Astrocyte of the spinal cord (primary cell): ENCODE measurements at regions not wholly inside any gene's neighbourhood (a gene's known extent, or its start where the extent isn't known, plus 50 kb on each side); places are given as distances from the start of the nearest gene placed in this dataset.

Experiments used
- DNase-seq: peaks from one replicate; pipeline ENCODE4 v3.0.0; 2011; ENCODE audit warnings: low read depth, low spot score
- H3K4me3 ChIP-seq: 2 replicates; pipeline ENCODE4 v1.5.1; 2011; ENCODE audit warnings: low read depth, mild to moderate bottlenecking, low read length, moderate library complexity
- CTCF ChIP-seq: IDR thresholded peaks from 2 replicates; pipeline ENCODE4 v1.5.1; 2012; ENCODE audit warnings: low read depth, mild to moderate bottlenecking, low read length, inconsistent platforms
- in situ Hi-C: cut with HindIII; loops from 2 replicates; pipeline ENCODE4 v1.10.0; 2017; ENCODE audit warnings: low sequenced_read_pairs

GRCh38 chr9:7668541-7668940, 131.0 kb downstream of the DMAC1 start:
- H3K4me3 ChIP-seq, result no peak overlapping the region
- no peak for DNase-seq
- in situ Hi-C loops, result no loop called here
- no peak for TF ChIP-seq CTCF

GRCh38 chr9:7665874-7666273, 133.7 kb downstream of the DMAC1 start:
- no peak overlapping the region for H3K4me3 ChIP-seq
- no peak for DNase-seq
- in situ Hi-C loops, result no loop called here
- TF ChIP-seq CTCF, result no peak

GRCh38 chr9:7659766-7660165, 139.8 kb downstream of the DMAC1 start:
- no peak for DNase-seq
- in situ Hi-C loops, result no loop called here
- no peak overlapping the region for H3K4me3 ChIP-seq
- TF ChIP-seq CTCF, result no peak

GRCh38 chr9:7656636-7657035, 142.9 kb downstream of the DMAC1 start:
- peak; percentile 38 for DNase-seq
- in situ Hi-C loops, result no loop called here
- no peak overlapping the region for H3K4me3 ChIP-seq
- TF ChIP-seq CTCF, result no peak

GRCh38 chr9:7653262-7653661, 146.3 kb downstream of the DMAC1 start:
- in situ Hi-C loops, result no loop called here
- TF ChIP-seq CTCF, result no peak
- no peak overlapping the region for H3K4me3 ChIP-seq
- no peak for DNase-seq

- no peak for TF ChIP-seq CTCF
- in situ Hi-C loops, result no loop called here
- H3K4me3 ChIP-seq, result no peak overlapping the region
- DNase-seq, result peak; percentile 11
Measured at GRCh38 chr9:7640231-7640630, 159.3 kb downstream of the DMAC1 start.

GRCh38 chr9:7639471-7639870, 160.1 kb downstream of the DMAC1 start:
- in situ Hi-C loops, result no loop called here
- no peak for TF ChIP-seq CTCF
- H3K4me3 ChIP-seq, result no peak overlapping the region
- no peak for DNase-seq
